ENCODE measurements at regions not wholly inside any gene's neighbourhood (a gene's known extent, or its start where the extent isn't known, plus 50 kb on each side); places are given as distances from the start of the nearest gene placed in this dataset.
A peak's percentile ranks its signal among the peaks of the same experiment; 100 is the strongest.

GRCh38 chr7:156554488-156554887 lies 86.1 kb upstream of the RNF32 start:
- H3K4me1 ChIP-seq (ENCODE audit: insufficient read depth, low read length): no peaks in the 10 kb centered on the region; the same call in 1 of the 2 replicates
- ChIA-PET CTCF (ENCODE audit: low intra/inter-chr PET ratio, low total read pairs) (no interaction called here), POLR2A (no interaction called here)
- WGBS (ENCODE audit: low lambda C conversion rate): 95% methylated on average over 8 of the region's 8 CpGs
- no peaks in the 10 kb centered on the region for H4K20me1 ChIP-seq (ENCODE audit: insufficient read depth, low read length)
- H3K36me3 ChIP-seq (replicated peaks in 1 of 2; ENCODE audit: control insufficient read depth in 1 of 2, insufficient read depth in 2 of 2, low read length in 2 of 2): no peaks in the 10 kb centered on the region
- no peaks in the 10 kb centered on the region for H3K79me2 ChIP-seq (ENCODE audit: insufficient read depth, low read length)
- ATAC-seq (no peak), FAIRE-seq (no peak), DNase-seq (ENCODE audit: low spot score) (no peak)
- no peak overlapping the region for H3K4me2 ChIP-seq (ENCODE audit: low read depth, low read length)
- H3K4me3 ChIP-seq (replicated peaks in 1 of 3; ENCODE audit: insufficient read depth in 1 of 3, low read depth in 2 of 3, low read length in 3 of 3): no peak overlapping the region
- H3K27ac ChIP-seq (ENCODE audit: extremely low read length, insufficient read depth, low read length): no peak overlapping the region
- H3K27me3 ChIP-seq (ENCODE audit: control insufficient read depth in 1 of 2, insufficient read depth in 2 of 2, low read length in 2 of 2): no peaks in the 10 kb centered on the region
- no TSS peak for BruUV-seq (replicated peaks)
- no peak for TF ChIP-seq MXD4 (CRISPR knock-in tag; IDR thresholded peaks at IDR 0.05)
- TF ChIP-seq ZBTB33 (CRISPR knock-in tag; IDR thresholded peaks at IDR 0.05): 0 out of 2 replicates have a peak, but pooled peaks have one; percentile 14
- H2AFZ ChIP-seq (ENCODE audit: low read length): no peak overlapping the region
- H3K9ac ChIP-seq (ENCODE audit: insufficient read depth, low read depth, low read length): no peak overlapping the region
- in situ Hi-C loops (cut with HindIII; ENCODE audit: extremely low pct_ligation_motif_present, low pct_unique_long_range_greater_than_20kb) (no loop called here), intact Hi-C loops (cut with micrococcal nuclease; ENCODE audit: unreplicated experiment) (no loop called here)
- no peaks in the 10 kb centered on the region for H3K9me3 ChIP-seq (ENCODE audit: low read length)

DNA sequence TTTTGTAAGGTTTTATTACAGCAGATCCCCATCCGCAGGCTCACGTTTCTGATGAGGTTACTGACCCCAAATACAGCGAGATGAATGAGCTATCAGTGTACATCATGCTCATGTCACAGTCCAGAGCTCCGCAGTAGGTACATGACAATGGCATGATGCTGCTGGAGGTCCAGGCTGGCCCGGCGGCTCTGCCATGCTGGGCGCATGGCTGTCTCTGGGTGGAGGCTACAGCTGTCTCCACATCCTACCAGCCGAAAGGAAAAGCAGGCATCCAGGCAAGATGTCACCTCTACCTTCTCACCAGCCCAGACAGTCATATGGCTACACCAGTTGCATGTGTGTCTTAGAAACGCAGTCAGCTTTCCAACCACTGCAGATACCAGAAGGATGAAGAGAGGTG lies 90.9 kb upstream of the RNF32 start:
- H3K4me3 ChIP-seq (replicated peaks in 1 of 3; ENCODE audit: insufficient read depth in 1 of 3, low read depth in 2 of 3, low read length in 3 of 3): no peak overlapping the region
- no peak overlapping the region for H3K4me2 ChIP-seq (ENCODE audit: low read depth, low read length)
- no TSS peak for BruUV-seq (replicated peaks)
- in situ Hi-C loops (cut with HindIII; ENCODE audit: extremely low pct_ligation_motif_present, low pct_unique_long_range_greater_than_20kb) (no loop called here), intact Hi-C loops (cut with micrococcal nuclease; ENCODE audit: unreplicated experiment) (no loop called here)
- ChIA-PET POLR2A (no interaction called here), CTCF (ENCODE audit: low intra/inter-chr PET ratio, low total read pairs) (no interaction called here)
- ATAC-seq (no peak), FAIRE-seq (no peak), DNase-seq (ENCODE audit: low spot score) (no peak)
- H3K9me3 ChIP-seq (ENCODE audit: low read length): no peaks in the 10 kb centered on the region
- WGBS (ENCODE audit: low lambda C conversion rate): 89% methylated on average over 8 of the region's 9 CpGs
- H2AFZ ChIP-seq (ENCODE audit: low read length): no peak overlapping the region
- H3K27ac ChIP-seq (ENCODE audit: extremely low read length, insufficient read depth, low read length): no peak overlapping the region
- H3K36me3 ChIP-seq (replicated peaks in 1 of 2; ENCODE audit: control insufficient read depth in 1 of 2, insufficient read depth in 2 of 2, low read length in 2 of 2): no peaks in the 10 kb centered on the region
- peaks cover 9% of the 10 kb centered on the region for H3K4me1 ChIP-seq (ENCODE audit: insufficient read depth, low read length)
- no peaks in the 10 kb centered on the region for H3K27me3 ChIP-seq (ENCODE audit: control insufficient read depth in 1 of 2, insufficient read depth in 2 of 2, low read length in 2 of 2)
- no peaks in the 10 kb centered on the region for H3K79me2 ChIP-seq (ENCODE audit: insufficient read depth, low read length)
- no peaks in the 10 kb centered on the region for H4K20me1 ChIP-seq (ENCODE audit: insufficient read depth, low read length)
- H3K9ac ChIP-seq (ENCODE audit: insufficient read depth, low read depth, low read length): no peak overlapping the region
- TF ChIP-seq KAT8 (CRISPR knock-in tag; IDR thresholded peaks at IDR 0.05) (no peak), SP1 (IDR thresholded peaks at IDR 0.05) (no peak), SP1 (CRISPR knock-in tag; IDR thresholded peaks at IDR 0.05) (no peak), HMGXB3 (CRISPR knock-in tag; IDR thresholded peaks at IDR 0.05; ENCODE audit: borderline replicate concordance) (no peak), ZNF790 (CRISPR knock-in tag; IDR thresholded peaks at IDR 0.05; ENCODE audit: borderline replicate concordance) (no peak), ZNF326 (CRISPR knock-in tag; IDR thresholded peaks at IDR 0.05; ENCODE audit: borderline replicate concordance) (no peak)
- TF ChIP-seq, protein P1, sequence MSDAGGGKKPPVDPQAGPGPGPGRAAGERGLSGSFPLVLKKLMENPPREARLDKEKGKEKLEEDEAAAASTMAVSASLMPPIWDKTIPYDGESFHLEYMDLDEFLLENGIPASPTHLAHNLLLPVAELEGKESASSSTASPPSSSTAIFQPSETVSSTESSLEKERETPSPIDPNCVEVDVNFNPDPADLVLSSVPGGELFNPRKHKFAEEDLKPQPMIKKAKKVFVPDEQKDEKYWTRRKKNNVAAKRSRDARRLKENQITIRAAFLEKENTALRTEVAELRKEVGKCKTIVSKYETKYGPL (CRISPR knock-in tag; IDR thresholded peaks at IDR 0.05): no peak

Data from HepG2 (cell line).